Mesenchymal stem cell (in vitro differentiated cells and primary cell): ENCODE measurements at regions not wholly inside any gene's neighbourhood (a gene's known extent, or its start where the extent isn't known, plus 50 kb on each side); places are given as distances from the start of the nearest gene placed in this dataset.

Source experiments
- DNase-seq: peaks from one replicate; pipeline ENCODE4 v3.0.0-alpha.2; 2013
- H2AFZ ChIP-seq: one replicate; pipeline ENCODE4 v1.6.1; 2013; ENCODE audit warnings: low read depth, mild to moderate bottlenecking, control low read depth, inconsistent platforms, low read length, moderate library complexity
- H2AK5ac ChIP-seq: 2 replicates; pipeline ENCODE4 v1.6.1; 2013; ENCODE audit warnings: low read length, moderate library complexity, mild to moderate bottlenecking, inconsistent platforms; ENCODE audit not compliant: severe bottlenecking
- H2BK120ac ChIP-seq: one replicate; pipeline ENCODE4 v1.6.1; 2013; ENCODE audit warnings: low read depth, mild to moderate bottlenecking, inconsistent platforms, low read length, moderate library complexity
- H2BK12ac ChIP-seq, 2 experiments: one replicate each; pipeline ENCODE4 v1.6.1; 2013; ENCODE audit warnings: inconsistent platforms in 2 of 2, low read length in 2 of 2, mild to moderate bottlenecking in 2 of 2, moderate library complexity in 2 of 2, control low read depth in 1 of 2
- H2BK15ac ChIP-seq: one replicate; pipeline ENCODE4 v1.6.1; 2013; ENCODE audit warnings: mild to moderate bottlenecking, low read depth, inconsistent platforms; ENCODE audit not compliant: poor library complexity, severe bottlenecking
- H2BK5ac ChIP-seq: 2 replicates; pipeline ENCODE4 v1.6.1; 2013; ENCODE audit warnings: low read depth, mild to moderate bottlenecking, low read length, control low read depth, inconsistent platforms; ENCODE audit not compliant: poor library complexity, severe bottlenecking
- H3K14ac ChIP-seq, 2 experiments: one replicate each; pipeline ENCODE4 v1.6.1; 2013; ENCODE audit warnings: inconsistent platforms in 2 of 2, low read length in 2 of 2, control low read depth in 1 of 2, mild to moderate bottlenecking in 1 of 2, moderate library complexity in 1 of 2
- H3K18ac ChIP-seq, 2 experiments: one replicate each; pipeline ENCODE4 v1.6.1; 2013; ENCODE audit warnings: inconsistent platforms in 2 of 2, low read length in 2 of 2, control low read depth in 1 of 2, low read depth in 1 of 2, mild to moderate bottlenecking in 1 of 2
- H3K23ac ChIP-seq, 2 experiments: one replicate each; pipeline ENCODE4 v1.6.1; 2013; ENCODE audit warnings: inconsistent platforms in 2 of 2, low read length in 2 of 2, mild to moderate bottlenecking in 2 of 2, moderate library complexity in 2 of 2, control low read depth in 1 of 2
- H3K27ac ChIP-seq: 2 replicates; pipeline ENCODE4 v1.5.1; 2013; ENCODE audit warnings: mild to moderate bottlenecking, moderate library complexity, low read length, control low read depth, inconsistent platforms; ENCODE audit not compliant: poor library complexity, severe bottlenecking
- H3K27me3 ChIP-seq, 2 experiments: 2 replicates each; pipeline versions ENCODE4 v1.6.1 to v1.7.0; 2013; ENCODE audit warnings: low read length in 2 of 2, mild to moderate bottlenecking in 2 of 2, moderate library complexity in 2 of 2, control low read depth in 1 of 2, inconsistent platforms in 1 of 2; ENCODE audit not compliant: control insufficient read depth in 1 of 2, insufficient read depth in 1 of 2
- H3K36me3 ChIP-seq, 2 experiments: 2 replicates each; pipeline versions ENCODE4 v1.6.1 to v1.7.0; 2013; ENCODE audit warnings: low read length in 2 of 2, control low read depth in 1 of 2, inconsistent platforms in 1 of 2, low read depth in 1 of 2, mild to moderate bottlenecking in 1 of 2; ENCODE audit not compliant: insufficient read depth in 2 of 2, control insufficient read depth in 1 of 2
- H3K4ac ChIP-seq, 2 experiments: one replicate each; pipeline ENCODE4 v1.6.1; 2013; ENCODE audit warnings: inconsistent platforms in 2 of 2, low read length in 2 of 2, mild to moderate bottlenecking in 2 of 2, moderate library complexity in 2 of 2, control low read depth in 1 of 2, low read depth in 1 of 2
- H3K4me1 ChIP-seq: 2 replicates; pipeline ENCODE4 v1.6.1; 2013; ENCODE audit warnings: low read depth, low read length, control low read depth; ENCODE audit not compliant: control insufficient read depth, insufficient read depth
- H3K4me2 ChIP-seq: 2 replicates; pipeline ENCODE4 v1.6.1; 2013; ENCODE audit warnings: low read length, mild to moderate bottlenecking, inconsistent platforms; ENCODE audit not compliant: poor library complexity, severe bottlenecking
- H3K4me3 ChIP-seq, 2 experiments: 2 replicates each; pipeline versions ENCODE4 v1.5.1 to v1.7.0; 2013; ENCODE audit warnings: low read length in 2 of 2, mild to moderate bottlenecking in 2 of 2, control low read depth in 1 of 2, low read depth in 1 of 2; ENCODE audit not compliant: insufficient read depth in 1 of 2
- H3K79me1 ChIP-seq: replicated peaks from 2 replicates; pipeline ENCODE4 v1.6.1; 2013; ENCODE audit warnings: mild to moderate bottlenecking, control low read depth, low read length, inconsistent platforms; ENCODE audit not compliant: poor library complexity, severe bottlenecking
- H3K9ac ChIP-seq: 2 replicates; pipeline ENCODE4 v1.7.0; 2013; ENCODE audit warnings: mild to moderate bottlenecking, low read length, moderate library complexity
- H3K9me3 ChIP-seq: 2 replicates; pipeline ENCODE4 v1.7.0; 2013; ENCODE audit warnings: mild to moderate bottlenecking, low read length; ENCODE audit not compliant: control insufficient read depth
- H4K8ac ChIP-seq: one replicate; pipeline ENCODE4 v1.6.1; 2013; ENCODE audit warnings: inconsistent platforms, mild to moderate bottlenecking, low read length, moderate library complexity
- H4K91ac ChIP-seq: one replicate; pipeline ENCODE4 v1.6.1; 2013; ENCODE audit warnings: mild to moderate bottlenecking, low read length, inconsistent platforms
- WGBS: methylation state at CpG from one replicate; pipeline ENCODE4 v1.1.7; 2013; ENCODE audit warnings: mixed read lengths; 5-methylcytosine and 5-hydroxymethylcytosine counted together

GRCh38 chr2:115904516-115904915 lies 1462.1 kb downstream of the DPP10 start:
- no peak overlapping the region for H3K9ac ChIP-seq
- no peak overlapping the region for H3K4ac ChIP-seq
- H3K4me2 ChIP-seq: no peak overlapping the region
- H3K79me1 ChIP-seq: no peaks in the 10 kb centered on the region
- no peak overlapping the region for H3K23ac ChIP-seq
- H2BK120ac ChIP-seq: no peak overlapping the region
- H3K27ac ChIP-seq: no peak overlapping the region
- no peak overlapping the region for H3K4me3 ChIP-seq
- H2AFZ ChIP-seq: no peak overlapping the region
- no peak overlapping the region for H2BK5ac ChIP-seq
- no peak for DNase-seq
- no peak overlapping the region for H2BK12ac ChIP-seq
- H4K8ac ChIP-seq: no peak overlapping the region
- H4K91ac ChIP-seq: no peak overlapping the region
- no peaks in the 10 kb centered on the region for H3K27me3 ChIP-seq
- H3K36me3 ChIP-seq: no peaks in the 10 kb centered on the region
- H3K18ac ChIP-seq: no peak overlapping the region
- no peak overlapping the region for H2BK15ac ChIP-seq
- peaks cover 22% of the 10 kb centered on the region for H3K9me3 ChIP-seq
- no peaks in the 10 kb centered on the region for H3K4me1 ChIP-seq
- no peak overlapping the region for H3K14ac ChIP-seq
- H2AK5ac ChIP-seq: no peak overlapping the region
- no CpG with 5 or more reads among the region's 1 CpG for WGBS

- Histone ChIP-seq H3K18ac (no peak overlapping the region), H2BK120ac (no peak overlapping the region), H3K23ac (no peak overlapping the region), H2AFZ (no peak overlapping the region), H4K91ac (no peak overlapping the region), H4K8ac (no peak overlapping the region), H3K27me3 (no peaks in the 10 kb centered on the region), H3K9ac (no peak overlapping the region), H3K4ac (no peak overlapping the region), H3K14ac (no peak overlapping the region), H3K4me3 (no peak overlapping the region), H2BK5ac (no peak overlapping the region), H3K79me1 (no peaks in the 10 kb centered on the region), H2BK15ac (no peak overlapping the region), H2BK12ac (no peak overlapping the region), H3K9me3 (peaks cover 22% of the 10 kb centered on the region), H3K36me3 (no peaks in the 10 kb centered on the region), H3K4me1 (no peaks in the 10 kb centered on the region), H3K4me2 (no peak overlapping the region), H3K27ac (no peak overlapping the region), H2AK5ac (no peak overlapping the region)
- no peak for DNase-seq
- WGBS: 88% methylated on average over 2 of the region's 2 CpGs
Observed at GRCh38 chr2:115908731-115909130, 1466.3 kb downstream of the DPP10 start.

- H3K23ac ChIP-seq: no peak overlapping the region
- H3K18ac ChIP-seq: no peak overlapping the region
- H3K79me1 ChIP-seq: no peaks in the 10 kb centered on the region
- H3K4me2 ChIP-seq: no peak overlapping the region
- WGBS: 69% methylated on average over 6 of the region's 6 CpGs
- H3K36me3 ChIP-seq: no peaks in the 10 kb centered on the region
- no peak overlapping the region for H2BK15ac ChIP-seq
- no peak overlapping the region for H2AK5ac ChIP-seq
- no peak overlapping the region for H2BK120ac ChIP-seq
- H3K9me3 ChIP-seq: peaks cover 20% of the 10 kb centered on the region
- no peaks in the 10 kb centered on the region for H3K27me3 ChIP-seq
- H2BK5ac ChIP-seq: no peak overlapping the region
- no peak overlapping the region for H2AFZ ChIP-seq
- no peak overlapping the region for H4K8ac ChIP-seq
- no peak overlapping the region for H3K14ac ChIP-seq
- H2BK12ac ChIP-seq: no peak overlapping the region
- H3K4ac ChIP-seq: no peak overlapping the region
- no peak overlapping the region for H3K9ac ChIP-seq
- peak; percentile 22 for DNase-seq
- H4K91ac ChIP-seq: no peak overlapping the region
- H3K4me1 ChIP-seq: no peaks in the 10 kb centered on the region
- no peak overlapping the region for H3K4me3 ChIP-seq
- H3K27ac ChIP-seq: no peak overlapping the region
Observed at GRCh38 chr2:115910270-115910669, 1467.8 kb downstream of the DPP10 start.

- Histone ChIP-seq H4K8ac (no peak overlapping the region), H3K4me3 (no peak overlapping the region), H2AK5ac (no peak overlapping the region), H3K9ac (no peak overlapping the region), H3K79me1 (no peaks in the 10 kb centered on the region), H2BK120ac (no peak overlapping the region), H3K36me3 (no peaks in the 10 kb centered on the region), H3K4me1 (no peaks in the 10 kb centered on the region), H2AFZ (no peak overlapping the region), H2BK12ac (no peak overlapping the region), H3K23ac (no peak overlapping the region), H3K9me3 (peaks cover 24% of the 10 kb centered on the region), H3K14ac (no peak overlapping the region), H2BK5ac (no peak overlapping the region), H2BK15ac (no peak overlapping the region), H4K91ac (no peak overlapping the region), H3K27ac (no peak overlapping the region), H3K4ac (no peak overlapping the region), H3K27me3 (no peaks in the 10 kb centered on the region), H3K18ac (no peak overlapping the region), H3K4me2 (no peak overlapping the region)
- DNase-seq: no peak
- WGBS: 97% methylated on average over 5 of the region's 5 CpGs
Observed at GRCh38 chr2:115913921-115914320, 1471.5 kb downstream of the DPP10 start.
